ENCODE measurements at regions not wholly inside any gene's neighbourhood (a gene's known extent, or its start where the extent isn't known, plus 50 kb on each side); places are given as distances from the start of the nearest gene placed in this dataset.

GRCh38 chr6:74069089-74069581, 373.1 kb downstream of the CD109 start:
- no peak for DNase-seq (ENCODE audit: insufficient read length, low spot score)
- no peak for TF ChIP-seq CTCF (IDR thresholded peaks at IDR 0.05; ENCODE audit: insufficient read depth, missing control alignments)
- FAIRE-seq: no peak

GRCh38 chr6:74066168-74066871, 370.3 kb downstream of the CD109 start:
- DNase-seq (ENCODE audit: insufficient read length, low spot score): no peak
- TF ChIP-seq CTCF (IDR thresholded peaks at IDR 0.05; ENCODE audit: insufficient read depth, missing control alignments): no peak
- FAIRE-seq: no peak

- DNase-seq (ENCODE audit: insufficient read length, low spot score) (no peak), FAIRE-seq (no peak)
- no peak for TF ChIP-seq CTCF (IDR thresholded peaks at IDR 0.05; ENCODE audit: insufficient read depth, missing control alignments)
Observed at GRCh38 chr6:74065705-74066104, 369.7 kb downstream of the CD109 start.

GRCh38 chr6:74063391-74063790, 367.4 kb downstream of the CD109 start:
- FAIRE-seq (no peak), DNase-seq (ENCODE audit: insufficient read length, low spot score) (no peak)
- no peak for TF ChIP-seq CTCF (IDR thresholded peaks at IDR 0.05; ENCODE audit: insufficient read depth, missing control alignments)

- no peak for TF ChIP-seq CTCF (IDR thresholded peaks at IDR 0.05; ENCODE audit: insufficient read depth, missing control alignments)
- no peak for FAIRE-seq
- DNase-seq (ENCODE audit: insufficient read length, low spot score): no peak
Observed at GRCh38 chr6:74061201-74061600, 365.2 kb downstream of the CD109 start.

GRCh38 chr6:74060354-74060753, 364.4 kb downstream of the CD109 start:
- DNase-seq (ENCODE audit: insufficient read length, low spot score) (no peak), FAIRE-seq (no peak)
- no peak for TF ChIP-seq CTCF (IDR thresholded peaks at IDR 0.05; ENCODE audit: insufficient read depth, missing control alignments)

- no peak for FAIRE-seq
- DNase-seq (ENCODE audit: insufficient read length, low spot score): no peak
- TF ChIP-seq CTCF (IDR thresholded peaks at IDR 0.05; ENCODE audit: insufficient read depth, missing control alignments): no peak
Observed at GRCh38 chr6:74058606-74059005, 362.6 kb downstream of the CD109 start.

Data from D721Med (cell line).